Gastrocnemius medialis (tissue), 4 donors: ENCODE measurements at regions not wholly inside any gene's neighbourhood (a gene's known extent, or its start where the extent isn't known, plus 50 kb on each side); places are given as distances from the start of the nearest gene placed in this dataset.
"Not testable (repeated sequence)": the region's sequence is repeated elsewhere in the genome, so short reads cannot be mapped to it uniquely, and the experiment has no call there.

Experiments
- ATAC-seq, 2 donors: fragments of 150-250 bp; one replicate each; pipeline ENCODE4 v1.9.1; 2016
- DNase-seq, 2 donors: peaks; one replicate each; pipeline ENCODE4 v3.0.0-alpha.2; 2019
- H3K27ac ChIP-seq, 4 donors: fragments of 200-600 bp; sonication (generic); 1 replicate in 1 of 4; 2 replicates in 3 of 4; pipeline ENCODE4 v1.5.1; 2016 to 2018; ENCODE audit warnings: mild to moderate bottlenecking in 2 of 4, moderate library complexity in 1 of 4
- H3K27me3 ChIP-seq, 3 donors: fragments of 200-600 bp; sonication (generic) in 2 of 3; 1 replicate in 1 of 3; 2 replicates in 2 of 3; pipeline versions ENCODE4 v1.5.1 to v1.6.0; 2016 to 2019; ENCODE audit warnings: mild to moderate bottlenecking in 1 of 3, moderate library complexity in 1 of 3
- H3K36me3 ChIP-seq, 2 donors: fragments of 200-600 bp; sonication (generic) in 1 of 2; one replicate each; pipeline ENCODE4 v1.5.1; 2017 to 2018
- H3K4me1 ChIP-seq, 2 donors: fragments of 200-600 bp; sonication (generic) in 1 of 2; one replicate each; pipeline ENCODE4 v1.5.1; 2016 to 2017; ENCODE audit warnings: mild to moderate bottlenecking in 2 of 2
- H3K4me3 ChIP-seq, 4 donors: fragments of 200-600 bp; sonication (generic) in 3 of 4; 1 replicate in 1 of 4; 2 replicates in 3 of 4; pipeline ENCODE4 v1.5.1; 2016 to 2019; ENCODE audit warnings: mild to moderate bottlenecking in 2 of 4
- H3K9me3 ChIP-seq, 3 donors: fragments of 200-600 bp; sonication (generic) in 2 of 3; 1 replicate in 1 of 3; 2 replicates in 2 of 3; pipeline ENCODE4 v1.5.1; 2016 to 2019
- POLR2A ChIP-seq, 2 donors: fragments of 450-650 bp; IDR thresholded peaks; one replicate each; pipeline ENCODE4 v1.6.1; 2017; ENCODE audit warnings: antibody characterized with exemption in 2 of 2, mild to moderate bottlenecking in 2 of 2, moderate library complexity in 2 of 2
- in situ Hi-C, 4 donors: fragments of 200-750 bp; cut with MboI; loops; one replicate each; pipeline versions ENCODE4 v1.15.0 to v1.8.0; 2017; ENCODE audit warnings: low sequenced_read_pairs in 4 of 4
- intact Hi-C: fragments of 100-400 bp; cut with DNase I; formaldehyde crosslinking; loops from one replicate; pipeline ENCODE4 v1.15.1; 2023; ENCODE audit warnings: low total_unique reads
- TF ChIP-seq, protein P1 (sequence below), 5 experiments: fragments of 450-650 bp in 3 of 5; fragments of 200-600 bp in 2 of 5; sonication (generic) in 2 of 5; IDR thresholded peaks in 4 of 5; conservative IDR thresholded peaks in 1 of 5; 1 replicate in 4 of 5; 2 replicates in 1 of 5; pipeline ENCODE4 v1.5.1; 2016 to 2019; ENCODE audit warnings: antibody characterized with exemption in 5 of 5, mild to moderate bottlenecking in 3 of 5, moderate library complexity in 3 of 5

DNA sequence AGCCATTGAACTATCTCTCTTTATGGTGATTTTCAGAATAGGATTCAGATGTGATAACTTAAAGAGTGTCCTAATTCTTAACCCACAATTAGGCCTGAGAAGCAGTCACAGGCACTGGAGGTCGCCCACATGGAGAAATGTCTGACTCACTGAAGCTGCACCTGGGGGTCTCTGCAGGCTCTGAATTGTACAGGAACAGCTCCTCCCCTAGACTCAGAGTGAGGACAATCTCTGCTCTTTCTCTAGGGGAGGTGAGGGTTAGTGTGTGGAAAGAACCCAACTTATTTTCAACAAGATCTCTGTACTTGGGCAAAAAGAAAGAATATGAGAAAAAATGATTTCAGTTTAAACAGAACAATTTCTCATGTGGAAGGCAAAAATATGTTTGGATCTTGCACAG is 1124.6 kb downstream of the TMEM121 start:
- TF ChIP-seq, protein P1, sequence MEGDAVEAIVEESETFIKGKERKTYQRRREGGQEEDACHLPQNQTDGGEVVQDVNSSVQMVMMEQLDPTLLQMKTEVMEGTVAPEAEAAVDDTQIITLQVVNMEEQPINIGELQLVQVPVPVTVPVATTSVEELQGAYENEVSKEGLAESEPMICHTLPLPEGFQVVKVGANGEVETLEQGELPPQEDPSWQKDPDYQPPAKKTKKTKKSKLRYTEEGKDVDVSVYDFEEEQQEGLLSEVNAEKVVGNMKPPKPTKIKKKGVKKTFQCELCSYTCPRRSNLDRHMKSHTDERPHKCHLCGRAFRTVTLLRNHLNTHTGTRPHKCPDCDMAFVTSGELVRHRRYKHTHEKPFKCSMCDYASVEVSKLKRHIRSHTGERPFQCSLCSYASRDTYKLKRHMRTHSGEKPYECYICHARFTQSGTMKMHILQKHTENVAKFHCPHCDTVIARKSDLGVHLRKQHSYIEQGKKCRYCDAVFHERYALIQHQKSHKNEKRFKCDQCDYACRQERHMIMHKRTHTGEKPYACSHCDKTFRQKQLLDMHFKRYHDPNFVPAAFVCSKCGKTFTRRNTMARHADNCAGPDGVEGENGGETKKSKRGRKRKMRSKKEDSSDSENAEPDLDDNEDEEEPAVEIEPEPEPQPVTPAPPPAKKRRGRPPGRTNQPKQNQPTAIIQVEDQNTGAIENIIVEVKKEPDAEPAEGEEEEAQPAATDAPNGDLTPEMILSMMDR (IDR thresholded peaks at IDR 0.05 in 4 of 5, conservative IDR thresholded peaks at IDR 0.05 in 1 of 5), result no peak
- no peak for TF ChIP-seq POLR2A (IDR thresholded peaks at IDR 0.05)
- no peaks in the 10 kb centered on the region for H3K36me3 ChIP-seq
- no peak for DNase-seq
- H3K4me1 ChIP-seq, result no peaks in the 10 kb centered on the region
- in situ Hi-C loops, result no loop called here
- H3K27ac ChIP-seq, result no peak overlapping the region
- ATAC-seq, result no peak
- H3K4me3 ChIP-seq, result no peak overlapping the region
- H3K9me3 ChIP-seq, result no peaks in the 10 kb centered on the region
- intact Hi-C loops, result no loop called here
- no peaks in the 10 kb centered on the region for H3K27me3 ChIP-seq

DNA sequence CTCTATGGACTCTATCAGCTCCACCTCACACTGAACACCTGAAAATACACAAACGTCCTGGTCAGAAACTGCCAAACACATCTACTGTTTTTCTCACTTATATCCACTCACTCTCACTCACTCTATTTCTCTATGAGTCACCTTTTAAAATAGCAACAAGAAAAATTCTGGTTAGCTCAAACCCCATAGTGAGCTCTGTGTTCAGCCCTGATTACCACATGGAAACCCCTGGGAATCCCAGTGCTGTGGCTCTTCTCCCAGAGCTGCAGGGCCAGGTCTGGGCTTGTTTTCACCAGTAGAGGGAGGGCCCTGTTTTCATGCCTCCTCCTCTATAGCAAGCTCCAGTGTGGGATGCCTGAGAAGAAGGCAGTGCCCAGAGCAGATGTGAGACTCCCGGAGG is 1126.1 kb downstream of the TMEM121 start:
- in situ Hi-C loops, result no loop called here

DNA sequence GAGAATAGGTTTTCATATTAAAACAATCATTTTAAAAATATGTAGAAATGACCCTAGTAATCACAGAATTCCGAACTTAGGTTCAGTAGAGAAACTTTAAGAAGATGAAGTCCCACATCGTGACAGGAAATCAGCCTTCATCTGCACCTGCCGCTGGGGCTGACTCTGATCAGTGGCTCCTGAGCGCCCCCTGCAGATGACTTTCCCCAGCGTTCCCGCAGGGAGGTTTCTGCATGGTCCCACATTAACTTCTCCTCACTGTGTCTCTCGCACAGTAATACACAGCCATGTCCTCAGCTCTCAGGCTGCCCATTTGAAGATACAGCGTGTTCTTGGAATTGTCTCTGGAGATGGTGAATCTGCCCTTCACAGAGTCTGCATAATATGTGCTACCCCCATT is 1131.1 kb downstream of the TMEM121 start:
- in situ Hi-C loops (no loop called here), intact Hi-C loops (no loop called here)
- DNase-seq (no peak), ATAC-seq (no peak)
- H3K4me3 ChIP-seq, result no peak overlapping the region
- H3K27ac ChIP-seq, result no peak overlapping the region
- H3K36me3 ChIP-seq, result no peaks in the 10 kb centered on the region
- no peaks in the 10 kb centered on the region for H3K27me3 ChIP-seq
- H3K4me1 ChIP-seq, result no peaks in the 10 kb centered on the region
- H3K9me3 ChIP-seq, result no peaks in the 10 kb centered on the region
- TF ChIP-seq, protein P1 (IDR thresholded peaks at IDR 0.05 in 4 of 5, conservative IDR thresholded peaks at IDR 0.05 in 1 of 5), result no peak

More for the DNA sequence above, 1126.1 kb downstream of the TMEM121 start:
- no peak for DNase-seq
- TF ChIP-seq POLR2A (IDR thresholded peaks at IDR 0.05), result no peak
- TF ChIP-seq, protein P1 (IDR thresholded peaks at IDR 0.05 in 4 of 5, conservative IDR thresholded peaks at IDR 0.05 in 1 of 5), result no peak
- H3K4me1 ChIP-seq, result no peaks in the 10 kb centered on the region
- no peak for ATAC-seq
- no peak overlapping the region for H3K4me3 ChIP-seq
- no peaks in the 10 kb centered on the region for H3K27me3 ChIP-seq
- H3K27ac ChIP-seq, result no peak overlapping the region
- no peaks in the 10 kb centered on the region for H3K9me3 ChIP-seq
- intact Hi-C loops, result no loop called here
- H3K36me3 ChIP-seq, result no peaks in the 10 kb centered on the region

DNA sequence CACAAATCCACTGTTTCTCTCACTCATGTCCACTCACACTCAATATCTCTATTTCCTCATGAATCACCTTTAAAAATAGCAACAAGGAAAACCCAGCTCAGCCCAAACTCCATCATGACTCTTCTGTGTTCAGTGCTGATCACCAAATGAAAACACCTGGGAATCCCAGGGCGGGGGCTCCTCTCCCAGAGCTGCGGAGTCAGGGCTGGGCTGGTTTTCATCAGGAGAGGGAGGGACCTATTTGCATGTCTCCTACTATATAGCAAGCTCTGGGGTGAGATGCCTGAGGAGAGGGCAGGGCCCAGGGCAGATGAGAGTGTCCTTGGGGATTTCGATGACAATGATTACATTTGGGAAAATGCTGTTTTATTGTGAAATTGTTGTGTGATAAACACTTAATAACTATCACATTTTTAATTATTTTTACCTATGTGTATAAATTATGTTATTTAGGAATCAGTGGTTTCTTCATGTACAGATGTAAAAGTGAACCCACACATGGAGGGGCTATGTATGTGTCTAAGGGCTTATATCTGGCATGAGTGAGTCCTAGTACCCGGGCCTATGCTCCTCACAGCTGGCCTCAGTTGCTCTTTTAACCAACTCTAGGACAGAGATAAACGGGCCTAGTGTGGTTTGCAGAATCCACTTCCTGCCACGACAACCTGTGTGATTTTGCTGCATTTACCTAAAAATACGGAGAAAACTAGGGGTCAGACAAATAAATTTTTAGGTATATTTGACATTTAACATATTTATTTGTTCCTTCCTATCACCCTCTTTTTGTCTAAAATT is 1131.9 kb downstream of the TMEM121 start:
- intact Hi-C loops, H3K9me3 ChIP-seq, in situ Hi-C loops, H3K36me3 ChIP-seq, H3K4me3 ChIP-seq, H3K27ac ChIP-seq, H3K4me1 ChIP-seq, DNase-seq, H3K27me3 ChIP-seq, ATAC-seq: not testable (repeated sequence)

GRCh38 chr14:106661561-106661960 is 1135.2 kb downstream of the TMEM121 start:
- DNase-seq, intact Hi-C loops, H3K36me3 ChIP-seq, in situ Hi-C loops, ATAC-seq, H3K4me3 ChIP-seq, H3K9me3 ChIP-seq, H3K27ac ChIP-seq, H3K27me3 ChIP-seq, H3K4me1 ChIP-seq: not testable (repeated sequence)
